GM12892 (cell line): ENCODE measurements at regions not wholly inside any gene's neighbourhood (a gene's known extent, or its start where the extent isn't known, plus 50 kb on each side); places are given as distances from the start of the nearest gene placed in this dataset.

Experiments
- POLR2A ChIP-seq: IDR thresholded peaks from 2 replicates; pipeline ENCODE4 v1.6.1; 2011; ENCODE audit warnings: low read depth, low read length, control low read depth
- TAF1 ChIP-seq: IDR thresholded peaks from 2 replicates; pipeline ENCODE4 v1.6.1; 2011; ENCODE audit warnings: low read depth, mild to moderate bottlenecking, control low read depth, low read length, borderline replicate concordance

- TF ChIP-seq TAF1 (no peak), POLR2A (no peak)
Observed at GRCh38 chr2:66852953-66853352, 418.0 kb downstream of the MEIS1 start.
